SK-N-SH (cell line): ENCODE measurements at regions not wholly inside any gene's neighbourhood (a gene's known extent, or its start where the extent isn't known, plus 50 kb on each side); places are given as distances from the start of the nearest gene placed in this dataset.

Experiments used
- CTCF ChIA-PET: fragments of 300-600, 350-600 bp; formaldehyde crosslinking; extraction: SDS; loops from one replicate; lab custom pipeline; 2021; lab: Yijun Ruan, JAX
- POLR2A ChIA-PET: fragments of 350-600 bp; sonication (Branson Sonifier 250); formaldehyde crosslinking; extraction: SDS; loops from one replicate; lab custom pipeline; 2020; ENCODE audit warnings: antibody characterized with exemption, inconsistent platforms; lab: Yijun Ruan, JAX
- DNase-seq: peaks from one replicate; pipeline ENCODE4 v3.0.0; 2012
- H2AFZ ChIP-seq: fragments of 200-600 bp; sonication (generic); 2 replicates; pipeline ENCODE4 v1.8.1; 2016; ENCODE audit warnings: antibody characterized with exemption, mild to moderate bottlenecking, low read depth
- H3F3A ChIP-seq: fragments of 200-600 bp; sonication (generic); replicated peaks from 2 replicates; pipeline ENCODE3; 2016; ENCODE audit warnings: antibody characterized with exemption, mild to moderate bottlenecking; ENCODE audit not compliant: insufficient read depth
- H3K27ac ChIP-seq, 2 experiments: fragments of 200-500 bp in 1 of 2; fragments of 200-600 bp in 1 of 2; sonication (Bioruptor generic) in 1 of 2; sonication (generic), shearing (Covaris generic) in 1 of 2; 2 replicates each; pipeline versions ENCODE4 v1.5.1 to v1.6.1; 2014 to 2016; ENCODE audit warnings: low read depth in 2 of 2, inconsistent platforms in 1 of 2, low read length in 1 of 2, mild to moderate bottlenecking in 1 of 2, mixed read lengths in 1 of 2
- H3K27me3 ChIP-seq: fragments of 200-600 bp; sonication (generic), shearing (Covaris generic); 2 replicates; pipeline ENCODE4 v1.6.1; 2016; ENCODE audit warnings: mixed run types; ENCODE audit not compliant: insufficient read depth
- H3K36me3 ChIP-seq, 2 experiments: fragments of 200-500 bp in 1 of 2; fragments of 200-600 bp in 1 of 2; sonication (Bioruptor generic) in 1 of 2; sonication (generic) in 1 of 2; replicated peaks in 1 of 2; 2 replicates each; pipeline versions ENCODE3 to v1.5.1; 2014 to 2016; ENCODE audit warnings: low read length in 1 of 2, mild to moderate bottlenecking in 1 of 2; ENCODE audit not compliant: insufficient read depth in 2 of 2, control insufficient read depth in 1 of 2
- H3K4me1 ChIP-seq, 2 experiments: fragments of 200-500 bp in 1 of 2; fragments of 200-600 bp in 1 of 2; sonication (Bioruptor generic) in 1 of 2; sonication (generic), shearing (Covaris generic) in 1 of 2; 2 replicates each; pipeline versions ENCODE4 v1.5.1 to v1.6.1; 2014 to 2016; ENCODE audit warnings: low read depth in 1 of 2, low read length in 1 of 2, mixed run types in 1 of 2; ENCODE audit not compliant: insufficient read depth in 2 of 2, control insufficient read depth in 1 of 2
- H3K4me2 ChIP-seq: fragments of 200-600 bp; sonication (generic), shearing (Covaris generic); 2 replicates; pipeline ENCODE4 v1.6.1; 2017; ENCODE audit warnings: mixed run types
- H3K4me3 ChIP-seq, 2 experiments: fragments of 200-500 bp in 1 of 2; fragments of 200-600 bp in 1 of 2; sonication (Bioruptor generic) in 1 of 2; sonication (generic), shearing (Covaris generic) in 1 of 2; 2 replicates each; pipeline versions ENCODE4 v1.5.1 to v1.8.1; 2014 to 2016; ENCODE audit warnings: low read depth in 2 of 2, inconsistent platforms in 1 of 2, low read length in 1 of 2, mild to moderate bottlenecking in 1 of 2, mixed read lengths in 1 of 2, moderate library complexity in 1 of 2
- H3K79me2 ChIP-seq: fragments of 200-600 bp; sonication (generic); 2 replicates; pipeline ENCODE4 v1.8.1; 2017; ENCODE audit warnings: mild to moderate bottlenecking; ENCODE audit not compliant: insufficient read depth
- H3K9ac ChIP-seq: fragments of 200-600 bp; sonication (generic); 2 replicates; pipeline ENCODE4 v1.6.1; 2017; ENCODE audit warnings: mixed run types
- H3K9me2 ChIP-seq: fragments of 200-600 bp; sonication (generic); 2 replicates; pipeline ENCODE4 v1.6.1; 2017; ENCODE audit warnings: mixed run types
- H3K9me3 ChIP-seq: fragments of 200-600 bp; sonication (generic); 2 replicates; pipeline ENCODE4 v1.6.1; 2017; ENCODE audit warnings: mixed run types, mild to moderate bottlenecking, moderate library complexity
- H4K20me1 ChIP-seq: fragments of 200-600 bp; sonication (generic); 2 replicates; pipeline ENCODE4 v1.6.1; 2017; ENCODE audit warnings: mild to moderate bottlenecking, mixed run types; ENCODE audit not compliant: insufficient read depth
- CHD2 ChIP-seq: fragments of 150-350 bp; IDR thresholded peaks from 2 replicates; pipeline ENCODE4 v1.6.1; 2018; ENCODE audit warnings: low read length; ENCODE audit not compliant: partially characterized antibody
- CTCF ChIP-seq: fragments of 200-600 bp; sonication (generic); IDR thresholded peaks from 2 replicates; pipeline ENCODE4 v1.6.1; 2017; ENCODE audit warnings: antibody characterized with exemption, mild to moderate bottlenecking, moderate library complexity
- FOXJ3 ChIP-seq: sonication (generic); formaldehyde crosslinking; IDR thresholded peaks from 2 replicates; pipeline ENCODE4 v1.5.1; 2020; ENCODE audit warnings: mild to moderate bottlenecking, missing genetic modification reagents
- GABPA ChIP-seq: IDR thresholded peaks from 2 replicates; pipeline ENCODE4 v1.4.0; 2012; ENCODE audit warnings: low read depth, mild to moderate bottlenecking
- JUND ChIP-seq: IDR thresholded peaks from 2 replicates; pipeline ENCODE4 v1.4.0; 2012
- MAX ChIP-seq: IDR thresholded peaks from 2 replicates; pipeline ENCODE4 v1.4.0; 2012; ENCODE audit warnings: low read depth
- NRF1 ChIP-seq: IDR thresholded peaks from 2 replicates; pipeline ENCODE4 v1.6.1; 2012; ENCODE audit warnings: low read depth, mild to moderate bottlenecking, low read length
- PBX3 ChIP-seq: IDR thresholded peaks from 2 replicates; pipeline ENCODE4; 2012
- RAD21 ChIP-seq: IDR thresholded peaks from 2 replicates; pipeline ENCODE4 v1.6.1; 2012; ENCODE audit warnings: mild to moderate bottlenecking, low read length
- RCOR1 ChIP-seq: fragments of 150-350 bp; IDR thresholded peaks from 2 replicates; pipeline ENCODE4 v1.6.1; 2017; ENCODE audit warnings: antibody characterized with exemption, low read length
- RXRA ChIP-seq: IDR thresholded peaks from 2 replicates; pipeline ENCODE4 v1.4.0; 2012; ENCODE audit warnings: low read depth, mild to moderate bottlenecking, borderline replicate concordance
- SIN3A ChIP-seq: IDR thresholded peaks from 2 replicates; pipeline ENCODE4 v1.6.1; 2012; ENCODE audit warnings: low read depth, mild to moderate bottlenecking, low read length, moderate library complexity, borderline replicate concordance
- SMC3 ChIP-seq: IDR thresholded peaks from 2 replicates; pipeline ENCODE4 v1.6.1; 2012; ENCODE audit warnings: low read depth, low read length, improper control_type of control experiment
- TAF1 ChIP-seq: IDR thresholded peaks from 2 replicates; pipeline ENCODE4 v1.6.1; 2012; ENCODE audit warnings: low read depth, mild to moderate bottlenecking, low read length, moderate library complexity, borderline replicate concordance
- USF2 ChIP-seq: fragments of 150-350 bp; IDR thresholded peaks from 2 replicates; pipeline ENCODE4 v1.6.1; 2017; ENCODE audit warnings: antibody characterized with exemption, low read length, low read depth, borderline replicate concordance
- YY1 ChIP-seq: IDR thresholded peaks from 2 replicates; pipeline ENCODE4 v1.4.0; 2012; ENCODE audit warnings: low read depth, mild to moderate bottlenecking
- WGBS: methylation state at CpG from one replicate; pipeline ENCODE4 v1.1.6; 2017; ENCODE audit warnings: low lambda C conversion rate; 5-methylcytosine and 5-hydroxymethylcytosine counted together

- 62% methylated on average over 7 of the region's 7 CpGs for WGBS
- Histone ChIP-seq H3K27me3 (no peaks in the 10 kb centered on the region; the same call in 1 of the 2 replicates), H3F3A (no peaks in the 10 kb centered on the region), H4K20me1 (no peaks in the 10 kb centered on the region), H3K79me2 (no peaks in the 10 kb centered on the region), H3K4me3 (no peak overlapping the region), H3K4me1 (peaks cover 0 to 3% of the 10 kb centered on the region in 2 experiments; a peak in 2 of 4 replicates), H3K9ac (no peak overlapping the region), H3K9me3 (no peaks in the 10 kb centered on the region), H3K4me2 (no peak overlapping the region), H3K27ac (no peak overlapping the region), H3K9me2 (no peaks in the 10 kb centered on the region), H2AFZ (no peak overlapping the region), H3K36me3 (no peaks in the 10 kb centered on the region)
- no peak for DNase-seq
- ChIA-PET POLR2A (no interaction called here), CTCF (interaction anchor here (0.7 to 0.9 kb wide), 2 partner anchors 12 to 13 kb away, joined by 3 to 4 read pairs; no protein-coding TSS in a partner anchor)
- TF ChIP-seq CTCF (no peak), USF2 (no peak), MAX (no peak), CHD2 (no peak), FOXJ3 (CRISPR knock-in tag) (no peak), RAD21 (no peak), GABPA (no peak), PBX3 (no peak), JUND (no peak), TAF1 (no peak), SIN3A (no peak), NRF1 (no peak), RCOR1 (no peak), RXRA (no peak)
These were observed 74.9 kb upstream of the AGAP1 start for GRCh38 chr2:235418918-235419317.

- ChIA-PET CTCF (no interaction called here), POLR2A (no interaction called here)
- H3K9me3 ChIP-seq: no peaks in the 10 kb centered on the region
- no peak overlapping the region for H3K9ac ChIP-seq
- H3K4me3 ChIP-seq: no peak overlapping the region
- TF ChIP-seq RAD21 (no peak), YY1 (no peak), SMC3 (no peak), SIN3A (no peak)
- no peak for DNase-seq
- no peaks in the 10 kb centered on the region; the same call in 1 of the 2 replicates for H3K27me3 ChIP-seq
- H3K79me2 ChIP-seq: no peaks in the 10 kb centered on the region
- no peaks in the 10 kb centered on the region; a peak in 2 of 4 replicates for H3K4me1 ChIP-seq
- H3K36me3 ChIP-seq: no peaks in the 10 kb centered on the region
- 48% methylated on average over 8 of the region's 8 CpGs for WGBS
- H2AFZ ChIP-seq: no peak overlapping the region
- H4K20me1 ChIP-seq: no peaks in the 10 kb centered on the region
- no peaks in the 10 kb centered on the region for H3F3A ChIP-seq
- no peaks in the 10 kb centered on the region for H3K9me2 ChIP-seq
- H3K4me2 ChIP-seq: no peak overlapping the region
- H3K27ac ChIP-seq: no peak overlapping the region
These were observed 73.8 kb upstream of the AGAP1 start for GRCh38 chr2:235419996-235420395.
